ENCODE measurements at regions not wholly inside any gene's neighbourhood (a gene's known extent, or its start where the extent isn't known, plus 50 kb on each side); places are given as distances from the start of the nearest gene placed in this dataset.

DNA sequence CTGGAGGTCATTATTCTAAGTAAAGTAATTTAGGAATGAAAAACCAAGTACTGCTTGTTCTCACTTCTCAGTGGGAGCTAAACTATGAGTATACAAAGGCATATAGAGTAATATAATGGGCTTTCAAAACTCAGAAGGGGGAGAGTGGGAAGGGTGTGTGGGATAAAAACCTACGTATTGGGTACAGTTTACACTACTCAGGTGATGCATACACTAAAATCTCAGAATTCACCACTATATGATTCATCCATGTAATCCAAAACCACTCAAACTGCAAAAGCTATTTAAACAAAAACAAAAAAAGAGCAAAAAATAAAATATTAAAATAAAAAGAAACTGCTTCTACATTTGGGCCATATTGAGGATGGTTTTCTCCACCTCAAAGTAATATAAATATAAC lies 623.3 kb downstream of the NSUN3 start:
- TF ChIP-seq, protein P1, sequence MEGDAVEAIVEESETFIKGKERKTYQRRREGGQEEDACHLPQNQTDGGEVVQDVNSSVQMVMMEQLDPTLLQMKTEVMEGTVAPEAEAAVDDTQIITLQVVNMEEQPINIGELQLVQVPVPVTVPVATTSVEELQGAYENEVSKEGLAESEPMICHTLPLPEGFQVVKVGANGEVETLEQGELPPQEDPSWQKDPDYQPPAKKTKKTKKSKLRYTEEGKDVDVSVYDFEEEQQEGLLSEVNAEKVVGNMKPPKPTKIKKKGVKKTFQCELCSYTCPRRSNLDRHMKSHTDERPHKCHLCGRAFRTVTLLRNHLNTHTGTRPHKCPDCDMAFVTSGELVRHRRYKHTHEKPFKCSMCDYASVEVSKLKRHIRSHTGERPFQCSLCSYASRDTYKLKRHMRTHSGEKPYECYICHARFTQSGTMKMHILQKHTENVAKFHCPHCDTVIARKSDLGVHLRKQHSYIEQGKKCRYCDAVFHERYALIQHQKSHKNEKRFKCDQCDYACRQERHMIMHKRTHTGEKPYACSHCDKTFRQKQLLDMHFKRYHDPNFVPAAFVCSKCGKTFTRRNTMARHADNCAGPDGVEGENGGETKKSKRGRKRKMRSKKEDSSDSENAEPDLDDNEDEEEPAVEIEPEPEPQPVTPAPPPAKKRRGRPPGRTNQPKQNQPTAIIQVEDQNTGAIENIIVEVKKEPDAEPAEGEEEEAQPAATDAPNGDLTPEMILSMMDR (IDR thresholded peaks at IDR 0.05; ENCODE audit: low read depth, low read length), result no peak
- DNase-seq, result no peak
- no peaks in the 10 kb centered on the region for H3K36me3 ChIP-seq
- H3K27me3 ChIP-seq, result no peaks in the 10 kb centered on the region
- no peaks in the 10 kb centered on the region for H3K9me3 ChIP-seq
- H3K4me3 ChIP-seq (ENCODE audit: low read depth, low read length), result no peak overlapping the region
- peaks cover 5% of the 10 kb centered on the region for H3K4me1 ChIP-seq

DNA sequence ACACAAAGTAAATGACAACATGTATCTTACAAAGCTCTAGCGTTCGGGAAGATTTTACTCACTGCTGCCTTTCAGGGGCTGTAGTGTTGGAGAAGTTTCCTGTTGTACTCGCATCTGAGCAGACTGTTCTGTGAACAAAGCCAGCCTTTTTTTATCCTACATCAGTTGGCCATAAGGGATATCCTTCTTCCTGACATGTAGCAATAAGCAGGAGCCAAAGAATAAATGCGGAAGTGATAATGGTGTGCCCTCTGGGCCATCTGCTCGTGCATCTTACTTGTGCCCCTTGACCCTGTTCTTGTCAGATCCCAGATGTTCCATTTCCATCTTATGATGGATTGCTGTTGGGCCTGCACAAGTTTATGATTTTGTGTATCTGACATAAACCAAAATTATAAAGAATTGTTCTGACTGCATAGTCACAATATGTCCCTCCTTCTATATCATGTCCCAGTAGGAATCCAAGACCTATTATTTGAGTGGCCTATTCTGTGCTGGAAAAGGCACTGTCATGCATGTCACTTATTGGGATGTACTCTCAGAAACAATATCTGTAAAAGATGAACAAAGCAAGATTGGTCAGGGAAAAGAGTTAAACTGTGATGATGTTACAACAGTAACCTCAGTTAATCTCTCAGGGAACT lies 631.3 kb downstream of the NSUN3 start:
- H3K36me3 ChIP-seq, result no peaks in the 10 kb centered on the region
- DNase-seq, result no peak
- H3K4me1 ChIP-seq, result peaks cover 12% of the 10 kb centered on the region
- no peak overlapping the region for H3K4me3 ChIP-seq (ENCODE audit: low read depth, low read length)
- H3K27me3 ChIP-seq, result no peaks in the 10 kb centered on the region
- no peaks in the 10 kb centered on the region for H3K9me3 ChIP-seq
- TF ChIP-seq, protein P1 (IDR thresholded peaks at IDR 0.05; ENCODE audit: low read depth, low read length), result no peak

DNA sequence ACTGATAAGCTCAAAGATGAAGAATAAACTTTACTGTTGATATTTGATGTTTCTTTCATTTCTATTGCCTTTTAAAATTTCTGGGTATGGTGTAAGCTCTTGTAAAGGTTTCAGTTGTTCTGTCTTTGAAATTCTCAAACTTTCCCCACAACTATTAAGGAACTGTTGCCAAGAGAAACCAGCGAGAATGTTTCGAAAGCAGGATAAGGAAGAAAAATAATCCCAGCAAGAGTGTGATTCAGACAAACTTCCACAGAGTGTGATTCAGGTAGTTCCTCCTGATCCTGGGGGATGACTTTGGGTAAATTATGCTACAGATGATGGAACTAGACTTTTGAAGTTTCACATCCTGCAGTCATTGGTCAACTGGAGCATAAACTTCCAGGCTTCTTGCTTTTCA lies 632.0 kb downstream of the NSUN3 start:
- TF ChIP-seq, protein P1 (IDR thresholded peaks at IDR 0.05; ENCODE audit: low read depth, low read length), result no peak
- H3K27me3 ChIP-seq, result no peaks in the 10 kb centered on the region
- no peak for DNase-seq
- H3K9me3 ChIP-seq, result no peaks in the 10 kb centered on the region
- H3K4me3 ChIP-seq (ENCODE audit: low read depth, low read length), result no peak overlapping the region
- no peaks in the 10 kb centered on the region for H3K36me3 ChIP-seq
- H3K4me1 ChIP-seq, result peaks cover 12% of the 10 kb centered on the region

DNA sequence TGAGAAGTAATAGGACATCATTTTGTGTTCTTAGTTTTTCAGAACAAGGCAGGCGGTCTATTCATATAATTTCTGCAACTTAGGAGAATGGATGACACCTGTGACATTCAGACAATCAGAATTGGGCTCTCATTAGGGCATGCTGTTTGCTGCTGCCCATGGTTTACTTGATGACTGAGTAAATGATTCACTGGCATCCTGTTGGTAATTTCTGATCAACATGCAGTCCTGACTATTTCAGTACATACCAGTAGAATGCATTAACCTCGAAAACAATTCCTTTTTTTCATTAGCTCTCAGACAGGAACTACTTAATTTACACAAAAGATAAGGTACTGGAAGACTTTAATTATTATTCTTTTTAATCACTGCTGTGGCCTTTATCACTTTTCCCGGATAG lies 641.6 kb downstream of the NSUN3 start:
- Histone ChIP-seq H3K27me3 (no peaks in the 10 kb centered on the region), H3K4me1 (no peaks in the 10 kb centered on the region), H3K9me3 (no peaks in the 10 kb centered on the region), H3K36me3 (no peaks in the 10 kb centered on the region), H3K4me3 (ENCODE audit: low read depth, low read length) (no peak overlapping the region)
- DNase-seq, result no peak
- TF ChIP-seq, protein P1 (IDR thresholded peaks at IDR 0.05; ENCODE audit: low read depth, low read length), result no peak

DNA sequence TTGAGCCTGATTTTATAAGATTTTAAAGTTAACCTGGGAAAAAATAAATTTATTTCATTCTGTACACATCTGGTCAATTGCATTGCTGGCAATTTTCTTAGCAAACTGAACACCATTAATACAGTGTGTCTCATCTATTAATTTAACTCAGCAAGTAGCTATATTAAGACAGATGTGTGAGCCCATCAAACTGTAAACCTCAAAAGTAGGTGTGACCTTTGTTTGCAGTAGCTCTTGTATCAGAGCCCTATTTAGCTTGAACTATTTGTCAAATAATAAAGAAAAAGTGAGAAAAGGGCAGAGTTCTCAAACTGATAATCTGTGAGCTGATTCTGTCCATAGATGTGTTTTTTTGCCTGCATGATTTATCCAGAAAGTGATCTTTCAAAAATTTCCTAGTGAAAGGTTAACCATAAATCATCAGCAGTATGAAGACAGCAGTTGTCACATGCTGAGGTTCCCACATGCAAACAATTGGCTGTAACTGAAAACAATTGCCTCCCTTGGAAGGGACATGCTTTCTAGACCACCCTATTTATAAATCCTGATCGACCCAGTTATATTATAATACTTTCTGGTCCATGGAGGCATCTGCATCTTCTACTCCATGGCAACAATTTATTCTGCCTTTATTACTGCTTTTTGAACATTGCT lies 646.5 kb downstream of the NSUN3 start:
- Histone ChIP-seq H3K9me3 (no peaks in the 10 kb centered on the region; the same call in 1 of the 2 replicates), H3K27me3 (no peaks in the 10 kb centered on the region), H3K36me3 (no peaks in the 10 kb centered on the region), H3K4me3 (ENCODE audit: low read depth, low read length) (no peak overlapping the region), H3K4me1 (no peaks in the 10 kb centered on the region)
- TF ChIP-seq, protein P1 (IDR thresholded peaks at IDR 0.05; ENCODE audit: low read depth, low read length), result no peak
- no peak for DNase-seq

DNA sequence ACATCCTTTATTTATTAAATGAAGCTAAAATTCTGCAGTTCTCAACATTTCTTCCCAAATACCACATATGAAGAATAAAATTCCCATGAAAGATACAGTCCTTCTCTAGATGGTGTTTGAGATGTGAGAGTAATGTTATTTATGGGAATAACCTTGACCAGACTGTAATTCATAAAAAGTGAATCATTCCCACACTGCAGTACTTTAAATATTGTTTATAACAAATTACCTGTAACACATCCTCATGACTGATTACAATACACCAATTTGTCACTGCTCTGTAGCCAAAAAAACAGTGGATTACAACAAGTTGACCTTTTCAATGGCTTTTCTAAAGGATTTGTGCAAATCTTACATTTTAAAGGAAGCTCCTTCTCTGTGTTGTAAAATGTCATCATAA lies 651.3 kb downstream of the NSUN3 start:
- TF ChIP-seq, protein P1 (IDR thresholded peaks at IDR 0.05; ENCODE audit: low read depth, low read length), result no peak
- Histone ChIP-seq H3K4me1 (no peaks in the 10 kb centered on the region), H3K27me3 (no peaks in the 10 kb centered on the region), H3K4me3 (ENCODE audit: low read depth, low read length) (no peak overlapping the region), H3K36me3 (no peaks in the 10 kb centered on the region), H3K9me3 (no peaks in the 10 kb centered on the region; the same call in 1 of the 2 replicates)
- no peak for DNase-seq
